WTC11 (cell line): ENCODE measurements at regions not wholly inside any gene's neighbourhood (a gene's known extent, or its start where the extent isn't known, plus 50 kb on each side); places are given as distances from the start of the nearest gene placed in this dataset.

Experiments used
- ATAC-seq: fragments of 200-7000 bp; cut with Tn5 transposase; 2 replicates; pipeline ENCODE4 v1.10.0; 2021; ENCODE audit warnings: mild to moderate bottlenecking, moderate library complexity
- CTCF ChIA-PET: fragments of 300-600 bp; sonication (Branson Sonifier 250); formaldehyde crosslinking; loops from one replicate; lab custom pipeline; 2021; ENCODE audit warnings: antibody characterized with exemption; lab: Charles Lee
- POLR2A ChIA-PET: fragments of 350-600 bp; sonication (Branson Sonifier 250); formaldehyde crosslinking; loops from one replicate; lab custom pipeline; 2021; ENCODE audit warnings: antibody characterized with exemption; lab: Charles Lee
- DNase-seq: peaks from one replicate; pipeline ENCODE4 v3.0.0; 2021; ENCODE audit warnings: low spot score
- H3K27ac Mint-ChIP-seq: 2 replicates; pipeline ENCODE4 v1.8.0; 2021; ENCODE audit warnings: mixed read lengths
- H3K27me3 Mint-ChIP-seq: 2 replicates; pipeline ENCODE4 v1.8.0; 2021; ENCODE audit warnings: low read depth, mild to moderate bottlenecking, moderate library complexity, mixed read lengths
- H3K36me3 Mint-ChIP-seq: 2 replicates; pipeline ENCODE4 v1.8.0; 2021; ENCODE audit warnings: mixed read lengths
- H3K4me1 Mint-ChIP-seq: 2 replicates; pipeline ENCODE4 v1.8.0; 2022; ENCODE audit warnings: mixed read lengths
- H3K4me3 Mint-ChIP-seq: 2 replicates; pipeline ENCODE4 v1.8.0; 2021; ENCODE audit warnings: mild to moderate bottlenecking, moderate library complexity, mixed read lengths
- H3K9me3 Mint-ChIP-seq: 2 replicates; pipeline ENCODE4 v1.8.0; 2021; ENCODE audit warnings: mixed read lengths
- EMX1 ChIP-seq: fragments of 250-450 bp; sonication (Bioruptor Pico); IDR thresholded peaks from 2 replicates; pipeline ENCODE4 v1.8.0; 2021; ENCODE audit warnings: mild to moderate bottlenecking
- FOXK1 ChIP-seq: sonication (generic); formaldehyde crosslinking; IDR thresholded peaks from 2 replicates; pipeline ENCODE4 v1.8.0; 2022; ENCODE audit warnings: mild to moderate bottlenecking, moderate library complexity, missing genetic modification reagents
- IRF2 ChIP-seq: sonication (generic); formaldehyde crosslinking; IDR thresholded peaks from 2 replicates; pipeline ENCODE4 v1.8.0; 2022; ENCODE audit warnings: low read depth, missing genetic modification reagents, borderline replicate concordance
- OVOL2 ChIP-seq: fragments of 250-450 bp; sonication (Bioruptor Pico); IDR thresholded peaks from 2 replicates; pipeline ENCODE4 v1.9.0; 2021; ENCODE audit warnings: mild to moderate bottlenecking, borderline replicate concordance
- SMAD4 ChIP-seq: sonication (generic); formaldehyde crosslinking; IDR thresholded peaks from 2 replicates; pipeline ENCODE4 v1.8.0; 2022; ENCODE audit warnings: mild to moderate bottlenecking, missing genetic modification reagents
- ZNF121 ChIP-seq: sonication (generic); formaldehyde crosslinking; IDR thresholded peaks from 2 replicates; pipeline ENCODE4 v1.8.0; 2023; ENCODE audit warnings: missing genetic modification reagents
- ZNF671 ChIP-seq: fragments of 250-450 bp; sonication (Bioruptor Pico); IDR thresholded peaks from 2 replicates; pipeline ENCODE4 v1.8.0; 2021; ENCODE audit warnings: mild to moderate bottlenecking
- TF ChIP-seq, protein P1 (sequence below): sonication (generic); formaldehyde crosslinking; conservative IDR thresholded peaks from 2 replicates; pipeline ENCODE4 v1.8.1; 2023; ENCODE audit warnings: mild to moderate bottlenecking, low read depth, missing genetic modification reagents, moderate library complexity
- TF ChIP-seq, protein P2 (sequence below): fragments of 250-450 bp; sonication (Bioruptor Pico); IDR thresholded peaks from 2 replicates; pipeline ENCODE4 v1.9.0; 2021; ENCODE audit warnings: mild to moderate bottlenecking
- TF ChIP-seq, protein P3 (sequence below): sonication (generic); formaldehyde crosslinking; IDR thresholded peaks from 2 replicates; pipeline ENCODE4 v1.8.1; 2023; ENCODE audit warnings: mild to moderate bottlenecking, missing genetic modification reagents, moderate library complexity
- TF ChIP-seq, protein P4 (sequence below): fragments of 250-450 bp; sonication (Bioruptor Pico); IDR thresholded peaks from 2 replicates; pipeline ENCODE4 v1.9.0; 2021; ENCODE audit warnings: mild to moderate bottlenecking, borderline replicate concordance
- TF ChIP-seq, protein P5 (sequence below): sonication (generic); formaldehyde crosslinking; IDR thresholded peaks from 2 replicates; pipeline ENCODE4 v1.8.1; 2023; ENCODE audit warnings: mild to moderate bottlenecking, missing genetic modification reagents
- TF ChIP-seq, protein P6 (sequence below): sonication (generic); formaldehyde crosslinking; IDR thresholded peaks from 2 replicates; pipeline ENCODE4 v1.8.0; 2022; ENCODE audit warnings: missing genetic modification reagents
- TF ChIP-seq, protein P7 (sequence below): sonication (generic); formaldehyde crosslinking; IDR thresholded peaks from 2 replicates; pipeline ENCODE4 v1.8.1; 2022; ENCODE audit warnings: low read depth, mild to moderate bottlenecking, moderate library complexity, missing genetic modification reagents, borderline replicate concordance

DNA sequence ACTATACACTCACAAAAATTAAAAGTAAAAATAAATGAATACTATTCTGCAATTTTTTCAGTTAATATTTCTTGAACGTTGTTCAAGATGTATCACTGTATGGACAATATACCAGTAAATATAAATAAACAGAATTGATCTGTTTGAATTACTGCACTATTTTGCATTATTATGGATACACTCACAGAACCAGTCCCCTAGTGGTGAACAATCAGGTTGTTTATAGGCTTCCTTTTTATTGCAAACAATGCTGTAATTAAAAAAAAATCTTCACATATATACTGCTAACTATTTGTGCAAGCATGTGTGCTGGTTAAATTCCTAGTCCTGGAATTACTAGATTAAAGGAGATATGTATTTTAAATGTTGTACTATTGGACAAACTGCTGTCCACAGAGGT lies 306.0 kb downstream of the FBXO15 start:
- no peak for DNase-seq
- no peak for TF ChIP-seq OVOL2 (CRISPR knock-in tag)
- no peak for TF ChIP-seq ZNF671 (CRISPR knock-in tag)
- TF ChIP-seq, protein P1, sequence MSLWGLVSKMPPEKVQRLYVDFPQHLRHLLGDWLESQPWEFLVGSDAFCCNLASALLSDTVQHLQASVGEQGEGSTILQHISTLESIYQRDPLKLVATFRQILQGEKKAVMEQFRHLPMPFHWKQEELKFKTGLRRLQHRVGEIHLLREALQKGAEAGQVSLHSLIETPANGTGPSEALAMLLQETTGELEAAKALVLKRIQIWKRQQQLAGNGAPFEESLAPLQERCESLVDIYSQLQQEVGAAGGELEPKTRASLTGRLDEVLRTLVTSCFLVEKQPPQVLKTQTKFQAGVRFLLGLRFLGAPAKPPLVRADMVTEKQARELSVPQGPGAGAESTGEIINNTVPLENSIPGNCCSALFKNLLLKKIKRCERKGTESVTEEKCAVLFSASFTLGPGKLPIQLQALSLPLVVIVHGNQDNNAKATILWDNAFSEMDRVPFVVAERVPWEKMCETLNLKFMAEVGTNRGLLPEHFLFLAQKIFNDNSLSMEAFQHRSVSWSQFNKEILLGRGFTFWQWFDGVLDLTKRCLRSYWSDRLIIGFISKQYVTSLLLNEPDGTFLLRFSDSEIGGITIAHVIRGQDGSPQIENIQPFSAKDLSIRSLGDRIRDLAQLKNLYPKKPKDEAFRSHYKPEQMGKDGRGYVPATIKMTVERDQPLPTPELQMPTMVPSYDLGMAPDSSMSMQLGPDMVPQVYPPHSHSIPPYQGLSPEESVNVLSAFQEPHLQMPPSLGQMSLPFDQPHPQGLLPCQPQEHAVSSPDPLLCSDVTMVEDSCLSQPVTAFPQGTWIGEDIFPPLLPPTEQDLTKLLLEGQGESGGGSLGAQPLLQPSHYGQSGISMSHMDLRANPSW: no peak
- TF ChIP-seq, protein P2, sequence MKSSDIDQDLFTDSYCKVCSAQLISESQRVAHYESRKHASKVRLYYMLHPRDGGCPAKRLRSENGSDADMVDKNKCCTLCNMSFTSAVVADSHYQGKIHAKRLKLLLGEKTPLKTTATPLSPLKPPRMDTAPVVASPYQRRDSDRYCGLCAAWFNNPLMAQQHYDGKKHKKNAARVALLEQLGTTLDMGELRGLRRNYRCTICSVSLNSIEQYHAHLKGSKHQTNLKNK (CRISPR knock-in tag): no peak
- TF ChIP-seq ZNF121: no peak
- TF ChIP-seq, protein P3, sequence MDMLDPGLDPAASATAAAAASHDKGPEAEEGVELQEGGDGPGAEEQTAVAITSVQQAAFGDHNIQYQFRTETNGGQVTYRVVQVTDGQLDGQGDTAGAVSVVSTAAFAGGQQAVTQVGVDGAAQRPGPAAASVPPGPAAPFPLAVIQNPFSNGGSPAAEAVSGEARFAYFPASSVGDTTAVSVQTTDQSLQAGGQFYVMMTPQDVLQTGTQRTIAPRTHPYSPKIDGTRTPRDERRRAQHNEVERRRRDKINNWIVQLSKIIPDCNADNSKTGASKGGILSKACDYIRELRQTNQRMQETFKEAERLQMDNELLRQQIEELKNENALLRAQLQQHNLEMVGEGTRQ: no peak
- TF ChIP-seq, protein P4, sequence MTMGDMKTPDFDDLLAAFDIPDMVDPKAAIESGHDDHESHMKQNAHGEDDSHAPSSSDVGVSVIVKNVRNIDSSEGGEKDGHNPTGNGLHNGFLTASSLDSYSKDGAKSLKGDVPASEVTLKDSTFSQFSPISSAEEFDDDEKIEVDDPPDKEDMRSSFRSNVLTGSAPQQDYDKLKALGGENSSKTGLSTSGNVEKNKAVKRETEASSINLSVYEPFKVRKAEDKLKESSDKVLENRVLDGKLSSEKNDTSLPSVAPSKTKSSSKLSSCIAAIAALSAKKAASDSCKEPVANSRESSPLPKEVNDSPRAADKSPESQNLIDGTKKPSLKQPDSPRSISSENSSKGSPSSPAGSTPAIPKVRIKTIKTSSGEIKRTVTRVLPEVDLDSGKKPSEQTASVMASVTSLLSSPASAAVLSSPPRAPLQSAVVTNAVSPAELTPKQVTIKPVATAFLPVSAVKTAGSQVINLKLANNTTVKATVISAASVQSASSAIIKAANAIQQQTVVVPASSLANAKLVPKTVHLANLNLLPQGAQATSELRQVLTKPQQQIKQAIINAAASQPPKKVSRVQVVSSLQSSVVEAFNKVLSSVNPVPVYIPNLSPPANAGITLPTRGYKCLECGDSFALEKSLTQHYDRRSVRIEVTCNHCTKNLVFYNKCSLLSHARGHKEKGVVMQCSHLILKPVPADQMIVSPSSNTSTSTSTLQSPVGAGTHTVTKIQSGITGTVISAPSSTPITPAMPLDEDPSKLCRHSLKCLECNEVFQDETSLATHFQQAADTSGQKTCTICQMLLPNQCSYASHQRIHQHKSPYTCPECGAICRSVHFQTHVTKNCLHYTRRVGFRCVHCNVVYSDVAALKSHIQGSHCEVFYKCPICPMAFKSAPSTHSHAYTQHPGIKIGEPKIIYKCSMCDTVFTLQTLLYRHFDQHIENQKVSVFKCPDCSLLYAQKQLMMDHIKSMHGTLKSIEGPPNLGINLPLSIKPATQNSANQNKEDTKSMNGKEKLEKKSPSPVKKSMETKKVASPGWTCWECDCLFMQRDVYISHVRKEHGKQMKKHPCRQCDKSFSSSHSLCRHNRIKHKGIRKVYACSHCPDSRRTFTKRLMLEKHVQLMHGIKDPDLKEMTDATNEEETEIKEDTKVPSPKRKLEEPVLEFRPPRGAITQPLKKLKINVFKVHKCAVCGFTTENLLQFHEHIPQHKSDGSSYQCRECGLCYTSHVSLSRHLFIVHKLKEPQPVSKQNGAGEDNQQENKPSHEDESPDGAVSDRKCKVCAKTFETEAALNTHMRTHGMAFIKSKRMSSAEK: no peak
- TF ChIP-seq IRF2 (CRISPR knock-in tag): no peak
- TF ChIP-seq, protein P5, sequence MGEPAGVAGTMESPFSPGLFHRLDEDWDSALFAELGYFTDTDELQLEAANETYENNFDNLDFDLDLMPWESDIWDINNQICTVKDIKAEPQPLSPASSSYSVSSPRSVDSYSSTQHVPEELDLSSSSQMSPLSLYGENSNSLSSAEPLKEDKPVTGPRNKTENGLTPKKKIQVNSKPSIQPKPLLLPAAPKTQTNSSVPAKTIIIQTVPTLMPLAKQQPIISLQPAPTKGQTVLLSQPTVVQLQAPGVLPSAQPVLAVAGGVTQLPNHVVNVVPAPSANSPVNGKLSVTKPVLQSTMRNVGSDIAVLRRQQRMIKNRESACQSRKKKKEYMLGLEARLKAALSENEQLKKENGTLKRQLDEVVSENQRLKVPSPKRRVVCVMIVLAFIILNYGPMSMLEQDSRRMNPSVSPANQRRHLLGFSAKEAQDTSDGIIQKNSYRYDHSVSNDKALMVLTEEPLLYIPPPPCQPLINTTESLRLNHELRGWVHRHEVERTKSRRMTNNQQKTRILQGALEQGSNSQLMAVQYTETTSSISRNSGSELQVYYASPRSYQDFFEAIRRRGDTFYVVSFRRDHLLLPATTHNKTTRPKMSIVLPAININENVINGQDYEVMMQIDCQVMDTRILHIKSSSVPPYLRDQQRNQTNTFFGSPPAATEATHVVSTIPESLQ (CRISPR knock-in tag): no peak
- TF ChIP-seq, protein P6, sequence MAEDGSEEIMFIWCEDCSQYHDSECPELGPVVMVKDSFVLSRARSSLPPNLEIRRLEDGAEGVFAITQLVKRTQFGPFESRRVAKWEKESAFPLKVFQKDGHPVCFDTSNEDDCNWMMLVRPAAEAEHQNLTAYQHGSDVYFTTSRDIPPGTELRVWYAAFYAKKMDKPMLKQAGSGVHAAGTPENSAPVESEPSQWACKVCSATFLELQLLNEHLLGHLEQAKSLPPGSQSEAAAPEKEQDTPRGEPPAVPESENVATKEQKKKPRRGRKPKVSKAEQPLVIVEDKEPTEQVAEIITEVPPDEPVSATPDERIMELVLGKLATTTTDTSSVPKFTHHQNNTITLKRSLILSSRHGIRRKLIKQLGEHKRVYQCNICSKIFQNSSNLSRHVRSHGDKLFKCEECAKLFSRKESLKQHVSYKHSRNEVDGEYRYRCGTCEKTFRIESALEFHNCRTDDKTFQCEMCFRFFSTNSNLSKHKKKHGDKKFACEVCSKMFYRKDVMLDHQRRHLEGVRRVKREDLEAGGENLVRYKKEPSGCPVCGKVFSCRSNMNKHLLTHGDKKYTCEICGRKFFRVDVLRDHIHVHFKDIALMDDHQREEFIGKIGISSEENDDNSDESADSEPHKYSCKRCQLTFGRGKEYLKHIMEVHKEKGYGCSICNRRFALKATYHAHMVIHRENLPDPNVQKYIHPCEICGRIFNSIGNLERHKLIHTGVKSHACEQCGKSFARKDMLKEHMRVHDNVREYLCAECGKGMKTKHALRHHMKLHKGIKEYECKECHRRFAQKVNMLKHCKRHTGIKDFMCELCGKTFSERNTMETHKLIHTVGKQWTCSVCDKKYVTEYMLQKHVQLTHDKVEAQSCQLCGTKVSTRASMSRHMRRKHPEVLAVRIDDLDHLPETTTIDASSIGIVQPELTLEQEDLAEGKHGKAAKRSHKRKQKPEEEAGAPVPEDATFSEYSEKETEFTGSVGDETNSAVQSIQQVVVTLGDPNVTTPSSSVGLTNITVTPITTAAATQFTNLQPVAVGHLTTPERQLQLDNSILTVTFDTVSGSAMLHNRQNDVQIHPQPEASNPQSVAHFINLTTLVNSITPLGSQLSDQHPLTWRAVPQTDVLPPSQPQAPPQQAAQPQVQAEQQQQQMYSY (CRISPR knock-in tag): no peak
- no peak for TF ChIP-seq SMAD4 (CRISPR knock-in tag)
- TF ChIP-seq FOXK1 (CRISPR knock-in tag): no peak
- TF ChIP-seq EMX1 (CRISPR knock-in tag): no peak
- TF ChIP-seq, protein P7, sequence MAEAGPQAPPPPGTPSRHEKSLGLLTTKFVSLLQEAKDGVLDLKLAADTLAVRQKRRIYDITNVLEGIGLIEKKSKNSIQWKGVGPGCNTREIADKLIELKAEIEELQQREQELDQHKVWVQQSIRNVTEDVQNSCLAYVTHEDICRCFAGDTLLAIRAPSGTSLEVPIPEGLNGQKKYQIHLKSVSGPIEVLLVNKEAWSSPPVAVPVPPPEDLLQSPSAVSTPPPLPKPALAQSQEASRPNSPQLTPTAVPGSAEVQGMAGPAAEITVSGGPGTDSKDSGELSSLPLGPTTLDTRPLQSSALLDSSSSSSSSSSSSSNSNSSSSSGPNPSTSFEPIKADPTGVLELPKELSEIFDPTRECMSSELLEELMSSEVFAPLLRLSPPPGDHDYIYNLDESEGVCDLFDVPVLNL (CRISPR knock-in tag): no peak
- H3K4me3 Mint-ChIP-seq: no peak overlapping the region
- H3K36me3 Mint-ChIP-seq: no peaks in the 10 kb centered on the region
- ChIA-PET POLR2A (no interaction called here), CTCF (interaction anchor here (0.6 to 1.5 kb wide), 6 partner anchors 9 to 101 kb away, joined by 3 to 6 read pairs (median 3); no protein-coding TSS in a partner anchor)
- no peak overlapping the region for H3K27ac Mint-ChIP-seq
- peaks cover 19% of the 10 kb centered on the region for H3K4me1 Mint-ChIP-seq
- ATAC-seq: no peak
- H3K9me3 Mint-ChIP-seq: no peaks in the 10 kb centered on the region
- H3K27me3 Mint-ChIP-seq: no peaks in the 10 kb centered on the region
